H1 (cell line): ENCODE measurements at regions not wholly inside any gene's neighbourhood (a gene's known extent, or its start where the extent isn't known, plus 50 kb on each side); places are given as distances from the start of the nearest gene placed in this dataset.

Source experiments
- SIRT6 ChIP-seq: IDR thresholded peaks from one replicate; pipeline ENCODE4 v1.7.1; 2012; ENCODE audit warnings: low read length, inconsistent platforms

DNA sequence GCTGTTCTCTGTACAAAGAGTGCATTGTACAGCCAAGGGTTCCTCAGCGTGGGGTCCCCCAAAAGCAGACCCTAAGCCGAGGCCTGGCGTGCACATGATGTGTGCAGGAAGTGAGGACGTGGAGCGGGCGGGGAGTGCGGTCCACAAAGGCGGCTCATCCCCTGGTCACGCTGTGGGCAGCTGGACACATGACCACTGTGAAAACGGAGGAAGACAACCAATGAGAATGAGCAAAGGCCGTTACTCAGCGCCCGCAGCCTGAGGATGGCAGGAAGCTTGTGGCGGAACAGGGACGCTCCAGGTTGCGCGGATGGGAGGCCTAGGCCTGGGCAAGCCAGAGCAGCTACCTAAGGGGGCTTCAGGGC is 1263.7 kb downstream of the BRD1 start (continued):
- no peak for TF ChIP-seq SIRT6
